GM19438 (cell line): ENCODE measurements at regions not wholly inside any gene's neighbourhood (a gene's known extent, or its start where the extent isn't known, plus 50 kb on each side); places are given as distances from the start of the nearest gene placed in this dataset.

Experiments used
- ATAC-seq: cut with Tn5 transposase; IDR thresholded peaks from one replicate; pipeline ENCODE4 v1.9.1; 2021; ENCODE audit warnings: low read depth; ENCODE audit not compliant: unreplicated experiment

DNA sequence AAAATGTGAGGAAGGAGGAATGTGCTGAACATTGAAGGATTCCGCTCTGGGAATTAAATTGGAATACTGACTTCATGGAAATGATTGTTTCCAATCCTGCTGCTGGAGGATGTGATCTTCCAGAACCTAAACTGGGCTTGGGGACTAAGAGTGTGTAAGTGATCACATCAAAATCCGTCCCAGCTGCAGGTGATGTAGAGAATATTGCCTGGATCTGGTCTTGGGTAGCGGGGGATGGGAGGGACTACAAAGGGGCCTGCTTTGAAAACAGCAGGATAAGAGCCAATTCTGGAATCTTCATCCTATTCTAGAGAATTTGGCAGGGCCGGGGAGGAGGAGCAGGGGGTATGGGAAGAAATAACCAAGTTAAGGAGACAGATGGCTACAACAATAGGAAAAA is 552.2 kb upstream of the FZD8 start:
- ATAC-seq: no peak

DNA sequence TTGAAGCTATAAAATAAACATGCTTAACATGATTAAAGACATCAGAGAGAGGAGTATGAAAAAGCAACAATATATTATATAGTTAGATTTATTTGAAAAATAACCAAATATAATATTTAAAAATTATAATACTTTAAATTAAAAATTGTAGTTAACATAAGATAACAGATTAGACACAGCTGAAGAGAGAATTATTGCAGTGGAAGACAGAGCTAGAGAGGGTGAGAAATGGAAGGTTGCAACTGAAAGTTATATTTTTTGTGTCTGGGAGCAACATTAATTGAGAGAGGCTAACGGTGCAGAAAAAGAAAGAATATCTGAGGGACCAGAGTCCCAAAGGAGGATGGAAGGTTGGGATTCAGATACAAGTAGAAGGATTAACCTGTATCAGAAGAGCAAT is 548.9 kb upstream of the FZD8 start:
- no peak for ATAC-seq

DNA sequence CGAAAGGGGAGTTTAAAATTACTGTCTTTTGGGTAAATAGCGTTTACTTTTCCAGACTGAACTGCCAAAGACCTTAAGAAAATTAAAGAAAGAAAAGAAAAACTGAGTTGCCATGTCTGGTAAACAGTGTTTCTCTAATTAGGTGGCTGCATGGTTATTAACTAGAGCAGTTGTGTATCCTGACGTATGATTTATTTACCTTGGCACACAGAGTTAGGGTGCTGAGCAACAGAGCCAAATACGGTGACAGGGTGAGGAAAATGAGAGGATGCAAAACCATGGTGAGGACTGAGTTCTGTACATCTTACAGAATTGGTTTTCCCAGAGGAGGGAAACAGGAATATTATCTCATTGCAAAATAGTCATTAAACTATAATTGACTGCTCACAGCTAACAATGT is 546.4 kb upstream of the FZD8 start:
- no peak for ATAC-seq

DNA sequence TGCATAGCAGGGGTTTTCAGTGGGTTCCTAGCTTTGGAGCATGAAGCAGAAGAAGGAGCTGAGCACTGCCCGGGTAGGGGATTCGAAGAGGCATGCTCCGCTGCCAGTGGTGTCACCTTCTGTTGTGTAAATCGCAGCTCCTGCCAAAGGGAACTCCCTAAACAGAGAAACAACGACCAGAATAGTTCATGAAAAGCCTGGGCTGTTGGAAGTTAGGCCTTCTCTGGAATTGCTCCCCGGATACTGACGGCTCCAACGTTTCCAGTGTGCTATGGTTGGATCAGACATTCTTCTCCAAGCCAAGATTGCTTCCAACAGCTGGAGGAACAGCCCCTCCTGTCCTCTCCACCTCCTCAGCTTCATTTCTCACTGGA is 546.0 kb upstream of the FZD8 start:
- ATAC-seq: no peak

DNA sequence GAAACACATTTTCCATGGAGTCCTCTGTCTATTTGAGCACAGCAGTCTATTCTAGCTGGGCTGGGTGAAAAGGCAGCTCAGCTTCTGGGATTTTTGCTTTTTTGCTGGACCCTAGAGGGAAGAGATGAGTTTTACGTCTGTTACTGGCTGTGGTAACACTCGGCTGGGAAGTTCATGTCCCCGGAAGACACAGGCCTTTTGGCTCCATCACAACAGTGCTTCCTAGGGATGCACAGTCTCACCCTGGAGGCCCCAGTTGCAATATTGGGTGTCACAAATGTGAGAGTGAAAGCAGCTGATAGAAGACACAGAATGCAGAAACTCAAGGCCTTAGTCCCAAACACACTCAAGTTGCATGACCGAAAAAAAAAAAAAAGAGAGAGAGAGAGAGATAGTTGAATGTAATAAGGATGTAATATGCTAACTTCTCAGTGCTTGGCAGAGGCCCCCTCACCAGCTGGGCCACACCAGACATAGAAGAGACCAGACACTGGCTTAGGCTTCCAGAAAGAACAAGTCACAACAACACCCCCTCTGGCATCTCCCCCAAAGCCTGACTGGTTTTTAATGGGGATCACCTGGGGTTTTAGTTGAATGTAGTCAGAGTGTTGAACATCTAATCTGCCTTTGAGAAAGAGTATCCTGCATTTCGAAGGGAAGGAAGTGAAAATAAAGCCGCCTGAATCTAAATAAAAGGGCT is 545.4 kb upstream of the FZD8 start:
- no peak for ATAC-seq

DNA sequence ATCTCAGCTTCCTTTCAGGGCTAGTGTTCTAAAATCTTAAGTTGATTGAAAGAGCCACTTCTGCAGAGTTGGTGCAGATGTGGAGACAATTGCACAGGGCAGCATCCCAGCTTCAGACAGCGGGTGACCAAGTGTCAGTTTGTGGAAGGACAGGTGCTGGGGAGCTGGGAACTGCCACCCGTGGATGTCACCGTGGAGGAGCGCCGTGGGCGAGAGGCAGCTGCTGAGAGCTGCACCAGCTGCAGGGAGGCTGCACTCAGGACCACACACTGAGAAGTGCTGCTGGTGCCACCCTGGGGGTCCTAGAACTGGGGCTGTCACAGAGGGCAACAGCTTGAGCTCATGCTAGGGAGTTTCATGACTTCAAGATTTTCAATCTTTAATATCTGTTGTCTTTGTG is 543.0 kb upstream of the FZD8 start:
- ATAC-seq: no peak

DNA sequence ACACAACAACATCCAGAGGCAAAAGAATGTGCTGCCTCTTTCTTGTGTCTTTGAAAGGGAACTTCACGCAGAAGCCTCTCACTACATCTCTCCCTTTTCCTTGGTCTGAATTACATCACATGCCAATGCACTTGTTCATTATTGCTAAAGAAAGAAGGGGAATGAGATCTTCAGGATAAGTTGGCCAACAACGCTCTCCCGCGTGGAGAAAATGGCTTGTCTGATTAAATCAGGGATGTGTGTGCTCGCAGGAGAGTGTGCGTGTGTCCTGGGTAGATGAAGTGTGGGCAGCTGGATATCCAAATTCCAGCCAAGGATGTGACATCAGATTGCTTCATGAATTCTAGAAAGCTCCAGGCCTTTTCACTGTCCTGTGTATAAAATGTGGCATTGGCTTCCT is 541.6 kb upstream of the FZD8 start:
- no peak for ATAC-seq

DNA sequence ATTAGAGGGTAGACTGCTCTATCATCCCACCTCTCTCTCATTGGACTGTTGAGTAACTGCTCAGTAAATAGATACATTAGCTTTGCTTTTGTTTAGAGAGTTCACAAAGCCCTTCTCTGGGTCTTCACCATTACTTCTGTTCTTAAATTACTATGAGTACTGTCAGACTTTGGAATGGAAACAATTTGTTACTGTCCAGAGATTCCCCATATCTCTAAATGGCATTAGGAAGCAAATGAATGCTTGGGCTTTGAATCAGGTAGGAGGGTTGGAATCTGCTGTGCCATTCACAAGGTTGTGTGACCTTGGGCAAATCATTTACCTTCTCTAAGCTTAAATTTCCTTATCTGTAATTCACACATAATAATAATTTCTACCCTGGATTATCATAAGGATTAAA is 541.0 kb upstream of the FZD8 start:
- ATAC-seq: no peak

DNA sequence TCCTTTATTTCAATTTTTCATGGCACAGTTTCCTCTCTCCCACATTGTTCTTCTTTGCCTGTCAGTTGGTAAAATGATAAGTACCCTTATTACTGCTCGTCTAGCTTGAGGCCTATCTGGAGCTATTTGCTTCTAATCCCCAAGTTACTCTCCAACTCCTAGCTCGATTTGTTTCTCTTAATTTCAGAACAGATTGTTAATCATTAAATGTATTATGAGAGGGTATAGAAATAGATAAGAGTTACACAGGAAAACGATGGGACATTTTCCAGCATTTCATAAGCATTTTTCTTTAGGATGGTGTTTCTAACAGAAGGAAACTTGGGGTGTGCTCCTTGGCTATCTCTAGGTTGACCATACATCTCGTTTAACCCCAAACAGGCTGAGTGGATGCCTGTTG is 540.5 kb upstream of the FZD8 start:
- ATAC-seq: no peak

DNA sequence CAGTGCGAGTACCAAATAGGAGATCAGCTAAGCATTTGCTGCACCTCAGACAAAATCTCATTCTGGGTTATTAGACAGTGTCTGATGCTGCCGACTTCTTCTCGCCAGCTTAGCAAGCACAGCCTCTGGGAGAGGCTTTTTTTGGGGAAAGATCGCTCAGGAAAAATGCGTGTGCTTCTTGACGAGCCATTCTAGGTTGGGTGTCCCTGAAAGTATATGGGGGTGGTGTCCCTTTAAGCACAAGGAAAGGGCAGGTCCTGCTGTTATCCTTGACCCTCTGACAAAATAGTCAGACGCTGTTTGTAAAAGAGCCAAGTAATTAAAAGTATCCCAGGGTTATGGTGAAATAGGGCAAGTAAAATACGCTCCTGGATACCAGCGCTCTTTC is 540.1 kb upstream of the FZD8 start:
- no peak for ATAC-seq

DNA sequence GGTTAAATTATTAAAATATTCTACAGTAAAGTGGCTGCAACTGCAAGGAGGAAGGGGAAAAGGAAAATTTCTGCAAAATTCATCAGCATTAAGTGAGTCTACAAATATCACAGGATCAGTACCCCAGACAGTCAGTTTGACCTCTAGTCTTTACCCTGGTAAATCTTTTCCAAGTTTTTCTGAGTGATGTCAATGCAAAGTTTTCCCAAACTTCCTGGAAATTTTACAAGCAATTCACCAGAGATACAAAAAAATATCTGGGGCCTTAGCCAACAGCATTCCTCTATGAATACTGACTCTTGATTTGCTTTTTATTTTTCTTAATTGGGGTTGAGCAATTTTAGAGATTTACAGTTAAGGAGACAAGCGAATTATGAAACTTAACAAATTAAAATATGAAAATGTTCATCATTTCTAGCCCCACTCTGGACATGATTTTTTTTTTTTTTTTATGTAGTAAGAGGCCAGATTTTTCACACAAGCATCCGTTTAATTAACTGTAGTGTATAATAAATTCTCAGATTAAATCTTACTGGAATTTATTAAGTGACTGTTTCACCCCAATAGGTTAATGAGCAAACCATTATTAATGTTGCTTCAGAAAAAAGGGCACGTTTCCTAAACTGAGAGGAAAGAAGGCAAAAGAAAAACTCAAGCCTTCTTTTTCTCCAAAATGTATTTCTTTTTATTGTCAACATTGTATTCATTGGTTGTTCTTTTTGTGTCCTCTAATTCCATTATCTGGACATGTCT is 539.5 kb upstream of the FZD8 start:
- no peak for ATAC-seq

DNA sequence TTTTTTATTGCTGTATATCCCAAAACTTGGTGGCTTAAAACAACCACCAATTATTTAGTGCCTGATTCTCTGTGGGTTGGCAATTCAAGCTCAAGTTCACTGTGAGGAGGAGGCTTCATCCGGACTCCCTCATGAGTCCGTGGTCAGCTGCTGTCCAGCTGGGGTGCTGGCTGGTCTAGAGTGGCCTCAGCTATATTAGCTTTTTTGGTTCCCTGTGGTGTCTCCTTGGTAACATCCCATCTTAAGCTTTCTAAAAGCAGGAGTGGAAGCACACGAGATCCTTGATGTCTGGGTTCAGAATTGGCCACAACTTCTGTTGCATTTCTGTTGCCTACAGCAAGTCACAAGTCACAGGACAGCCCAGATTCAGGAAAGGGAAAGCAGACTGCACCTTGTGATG is 536.5 kb upstream of the FZD8 start:
- no peak for ATAC-seq

DNA sequence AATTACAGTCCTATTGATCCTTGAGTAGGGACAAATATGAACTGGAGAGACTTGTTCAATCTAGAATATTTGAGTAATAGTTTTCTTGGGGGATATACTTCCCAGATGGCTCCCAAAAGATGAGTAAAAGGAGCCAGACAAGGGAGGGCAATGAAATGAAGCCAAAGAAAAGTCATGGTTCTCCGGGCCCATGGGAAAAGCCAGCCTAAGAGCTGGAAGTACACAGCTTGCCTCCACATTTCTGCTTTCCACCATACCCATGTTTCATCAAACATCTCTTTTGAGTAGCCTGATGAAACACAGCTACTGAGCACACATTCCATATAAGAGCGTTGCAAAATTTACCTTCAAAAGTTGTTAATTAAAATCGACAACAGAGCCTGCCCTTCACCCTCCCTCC is 535.0 kb upstream of the FZD8 start:
- ATAC-seq: no peak

DNA sequence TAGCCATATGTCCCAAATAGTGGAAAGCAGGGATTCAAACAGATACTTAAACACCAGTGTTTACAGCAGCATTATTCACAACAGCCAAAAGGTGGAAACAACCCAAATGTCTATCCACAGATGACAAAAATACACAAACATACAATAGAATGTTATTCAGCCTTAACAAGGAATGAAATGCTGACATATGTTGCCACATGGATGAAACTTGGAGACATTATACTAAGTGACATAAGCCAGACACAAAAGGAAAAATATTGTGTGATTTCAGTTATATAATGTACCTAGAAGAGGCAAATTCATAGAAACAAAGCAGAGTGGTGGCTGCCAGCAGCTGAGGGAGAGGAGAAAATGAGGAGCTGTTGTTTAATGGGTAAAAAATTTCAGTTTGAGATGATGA is 533.9 kb upstream of the FZD8 start:
- ATAC-seq: no peak

DNA sequence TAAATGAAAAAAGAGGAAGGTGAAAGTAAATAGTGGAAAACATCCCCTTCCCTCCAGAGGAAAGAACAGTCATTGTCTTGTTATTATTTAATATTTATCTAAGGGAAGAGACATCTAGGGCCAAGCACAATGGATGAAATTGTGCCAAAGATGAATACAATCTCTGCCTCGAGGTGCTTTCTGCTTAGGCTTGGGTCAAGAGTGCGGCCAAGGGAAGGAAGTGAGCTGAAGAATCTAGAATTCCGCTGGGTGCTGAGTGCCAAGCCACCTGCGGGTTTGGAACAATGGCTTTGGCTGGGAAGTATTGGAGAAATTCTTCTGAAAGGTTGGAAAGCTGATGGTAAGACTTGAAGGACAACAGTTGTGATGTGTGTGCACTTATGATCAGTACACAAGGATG is 531.3 kb upstream of the FZD8 start:
- ATAC-seq: no peak

DNA sequence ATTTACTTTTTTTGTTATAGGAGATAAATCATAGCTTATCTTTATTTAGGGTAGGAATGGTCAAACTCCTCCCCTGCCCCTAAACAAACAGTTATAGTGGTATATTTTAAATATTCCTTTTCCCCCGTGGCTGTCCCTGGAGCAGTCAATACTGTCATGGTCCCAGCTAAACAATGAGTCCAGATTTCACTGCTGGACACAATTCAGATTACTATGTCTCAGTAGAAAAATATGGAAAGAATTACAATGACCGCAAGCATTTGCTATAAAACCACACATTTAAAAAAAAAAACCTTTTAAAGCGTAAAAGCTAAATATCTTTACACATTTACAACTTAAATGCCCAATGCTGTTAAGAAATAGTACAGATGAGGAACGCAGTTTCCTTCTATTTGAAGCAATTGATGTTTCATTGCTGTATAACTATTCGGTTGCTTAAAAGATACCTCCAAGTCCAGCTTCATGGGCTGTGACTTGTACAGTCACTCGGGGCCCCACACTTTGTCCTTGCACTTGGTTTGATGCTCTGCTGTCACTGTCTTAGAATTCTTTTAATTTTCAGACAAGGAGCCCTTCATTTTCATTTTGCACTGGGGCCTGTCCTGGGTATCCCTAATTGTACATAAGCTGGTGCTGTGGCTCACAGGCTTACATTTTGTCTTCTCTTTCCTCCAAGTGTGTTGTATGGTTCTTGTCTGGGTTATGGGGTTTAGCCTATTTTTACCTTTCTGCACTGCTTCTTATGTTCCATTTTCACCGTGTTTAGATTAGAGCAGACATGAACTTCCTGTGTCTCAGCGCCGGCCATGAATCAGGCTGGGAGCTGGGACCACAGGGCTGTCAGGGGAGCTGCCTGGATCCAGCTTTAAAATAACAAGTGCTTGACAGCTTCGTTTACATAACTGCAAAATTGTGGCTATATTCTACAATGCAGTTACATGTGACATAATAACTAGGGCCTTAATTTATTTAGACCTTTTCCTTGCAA is 530.2 kb upstream of the FZD8 start:
- ATAC-seq: no peak

DNA sequence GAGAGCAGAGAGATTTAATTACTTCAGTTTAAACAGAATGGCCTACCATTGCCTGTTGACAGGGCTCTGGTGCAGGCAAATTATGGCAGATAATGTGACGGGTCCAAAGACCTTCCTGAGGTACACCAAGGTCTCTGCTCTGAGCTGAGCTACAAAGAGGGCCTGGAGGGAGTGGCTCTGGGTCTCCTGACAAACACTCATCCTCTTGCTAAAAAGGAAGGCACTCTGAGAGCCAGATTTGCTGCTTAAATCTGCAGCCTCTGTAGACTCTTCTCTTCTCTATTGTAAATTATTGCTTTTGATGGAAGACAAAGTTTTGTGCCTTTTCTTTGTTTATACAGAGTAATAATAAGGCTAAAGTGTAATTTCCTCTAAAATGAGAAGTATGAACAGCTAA is 529.5 kb upstream of the FZD8 start:
- no peak for ATAC-seq

DNA sequence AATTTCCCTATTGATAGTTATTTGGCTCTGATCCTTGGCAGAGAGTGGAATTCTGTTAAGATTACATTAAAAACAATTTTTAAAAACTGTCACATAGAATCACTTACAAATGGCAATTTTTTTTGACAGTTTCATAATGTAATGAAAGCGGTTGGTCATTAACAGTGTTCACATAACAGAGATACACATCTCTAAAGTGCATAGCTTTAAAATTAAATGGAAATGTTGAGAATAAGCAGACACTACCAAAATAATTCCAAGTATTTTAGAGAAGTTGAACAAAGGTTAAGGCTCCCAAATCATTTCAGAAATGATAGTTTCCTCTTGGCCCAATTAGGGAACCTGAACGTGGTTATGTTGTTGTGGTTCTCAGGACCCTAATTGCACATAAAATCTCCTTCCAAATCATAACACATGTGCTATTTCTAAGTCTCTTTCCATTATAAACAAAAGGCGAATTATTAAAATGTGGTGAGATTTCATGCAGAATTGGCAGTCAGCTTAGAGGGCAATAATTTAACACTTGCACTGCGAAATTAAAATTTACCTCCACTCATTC is 528.9 kb upstream of the FZD8 start:
- ATAC-seq: no peak

DNA sequence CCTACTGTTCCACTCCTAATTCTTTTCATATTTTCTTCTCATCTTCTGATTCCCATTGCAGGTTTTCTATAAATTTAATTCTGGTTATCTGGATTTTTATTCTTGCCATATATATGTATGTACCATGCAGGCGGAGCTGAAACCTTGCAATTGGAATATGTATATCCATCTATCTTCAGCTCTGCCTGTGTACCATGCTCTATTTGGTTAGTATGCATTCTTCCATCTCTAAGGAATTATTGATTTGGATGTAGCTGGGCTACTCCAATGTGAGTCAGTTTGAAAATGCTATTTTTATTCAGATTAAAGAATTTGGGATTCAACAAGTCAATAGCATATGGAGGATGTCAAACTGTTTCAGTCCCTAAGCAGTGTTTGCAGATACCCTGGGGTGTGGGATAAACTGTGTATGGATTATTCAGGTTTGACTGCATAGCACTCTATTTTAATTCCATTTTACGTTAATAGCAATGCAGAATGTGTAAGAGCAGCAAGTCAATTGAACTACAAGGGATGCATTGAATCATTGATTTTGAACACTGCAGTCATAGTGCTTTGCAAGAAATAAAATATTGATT is 528.1 kb upstream of the FZD8 start:
- ATAC-seq: no peak

DNA sequence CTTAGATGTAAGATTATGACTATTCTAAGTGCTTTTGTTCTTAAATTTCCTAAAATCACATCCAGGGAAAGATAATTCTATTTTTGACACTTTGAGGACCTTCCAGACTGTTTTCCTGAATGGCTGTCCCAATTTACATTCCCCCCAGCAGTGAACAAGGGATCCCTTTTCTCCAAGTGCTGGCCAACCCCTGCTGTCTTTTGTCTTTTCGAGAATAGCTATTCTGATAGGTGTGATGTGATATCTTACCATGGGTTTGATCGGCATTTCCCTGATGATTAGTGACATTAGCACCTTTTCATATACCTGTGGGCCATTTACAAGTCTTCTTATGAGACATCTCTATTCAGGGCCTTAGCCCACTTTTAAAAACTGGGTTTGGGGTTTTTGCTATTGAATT is 526.7 kb upstream of the FZD8 start:
- no peak for ATAC-seq
